HCT116 (cell line): ENCODE measurements at regions not wholly inside any gene's neighbourhood (a gene's known extent, or its start where the extent isn't known, plus 50 kb on each side); places are given as distances from the start of the nearest gene placed in this dataset.

Source experiments
- ATAC-seq: fragments of 200-7000 bp; cut with Tn5 transposase; 2 replicates; pipeline ENCODE4 v1.9.1; 2020; ENCODE audit warnings: mild to moderate bottlenecking, moderate library complexity
- BruUV-seq: library from RNA; stranded (reverse); fragments of 400-500 nt; replicated peaks from 2 replicates; lab custom pipeline; 2021; lab: Mats Ljungman, UMichigan
- CTCF ChIA-PET: fragments of 300-600 bp; sonication (Branson Sonifier 250); formaldehyde crosslinking; loops from one replicate; lab custom pipeline; 2021; ENCODE audit warnings: antibody characterized with exemption; lab: Charles Lee
- POLR2A ChIA-PET: fragments of 300-600, 350-600 bp; sonication (Branson Sonifier 250); formaldehyde crosslinking; loops from one replicate; lab custom pipeline; 2021; ENCODE audit warnings: antibody characterized with exemption; lab: Charles Lee
- RAD21 ChIA-PET, 2 experiments: fragments of 300-600 bp; sonication (Branson Sonifier 250); formaldehyde crosslinking; loops; one replicate each; lab custom pipeline; 2023; ENCODE audit warnings: low total read pairs in 2 of 2; ENCODE audit not compliant: uncharacterized antibody in 2 of 2, unreplicated experiment in 2 of 2, low non-redundant PET in 1 of 2; lab: Charles Lee
- DNase-seq: peaks from one replicate; pipeline ENCODE4 v3.0.0-alpha.2; 2010; ENCODE audit warnings: low read depth, low spot score
- H2AFZ ChIP-seq: fragments of 200-600 bp; shearing (Covaris generic), sonication (generic); 2 replicates; pipeline ENCODE4 v1.6.1; 2017; ENCODE audit warnings: low read depth, mixed run types, mixed read lengths, antibody characterized with exemption, low read length; ENCODE audit not compliant: poor library complexity, severe bottlenecking
- H3K27ac ChIP-seq: 2 replicates; pipeline ENCODE4 v1.5.1; 2012; ENCODE audit warnings: low read depth, low read length
- H3K27me3 ChIP-seq: fragments of 200-600 bp; sonication (generic); 2 replicates; pipeline ENCODE4 v1.6.1; 2016; ENCODE audit warnings: mixed run types, low read length, mixed read lengths; ENCODE audit not compliant: insufficient read depth
- H3K36me3 ChIP-seq, 2 experiments: fragments of 200-500 bp in 1 of 2; fragments of 200-600 bp in 1 of 2; sonication (Bioruptor generic) in 1 of 2; sonication (generic) in 1 of 2; 2 replicates each; pipeline versions ENCODE4 v1.5.1 to v1.6.1; 2014 to 2016; ENCODE audit warnings: low read length in 2 of 2, inconsistent platforms in 1 of 2, mixed read lengths in 1 of 2, mixed run types in 1 of 2; ENCODE audit not compliant: insufficient read depth in 2 of 2, control insufficient read depth in 1 of 2
- H3K4me1 ChIP-seq, 2 experiments: fragments of 200-600 bp in 1 of 2; sonication (generic) in 1 of 2; 2 replicates each; pipeline versions ENCODE4 v1.5.1 to v1.6.1; 2012 to 2017; ENCODE audit warnings: low read length in 2 of 2, inconsistent platforms in 1 of 2, mild to moderate bottlenecking in 1 of 2, mixed read lengths in 1 of 2, mixed run types in 1 of 2, moderate library complexity in 1 of 2; ENCODE audit not compliant: insufficient read depth in 2 of 2, control insufficient read depth in 1 of 2
- H3K4me2 ChIP-seq: fragments of 200-600 bp; sonication (generic); 2 replicates; pipeline ENCODE4 v1.6.1; 2017; ENCODE audit warnings: mixed run types, low read length, mixed read lengths
- H3K4me3 ChIP-seq, 2 experiments: fragments of 200-600 bp in 1 of 2; sonication (generic) in 1 of 2; replicated peaks in 1 of 2; 2 replicates each; pipeline ENCODE4 v1.5.1; 2011 to 2016; ENCODE audit warnings: low read length in 2 of 2, control low read depth in 1 of 2, low read depth in 1 of 2, mild to moderate bottlenecking in 1 of 2, mixed read lengths in 1 of 2, mixed run types in 1 of 2
- H3K79me2 ChIP-seq: fragments of 200-600 bp; sonication (generic); 2 replicates; pipeline ENCODE4 v1.6.1; 2017; ENCODE audit warnings: mild to moderate bottlenecking, mixed run types, low read length, moderate library complexity, mixed read lengths; ENCODE audit not compliant: insufficient read depth
- H3K9ac ChIP-seq: fragments of 200-600 bp; sonication (generic); 2 replicates; pipeline ENCODE4 v1.6.1; 2016; ENCODE audit warnings: low read length, mixed read lengths
- H3K9me2 ChIP-seq: fragments of 200-600 bp; sonication (generic), shearing (Covaris generic); 2 replicates; pipeline ENCODE4 v1.6.1; 2017; ENCODE audit warnings: mixed run types, mild to moderate bottlenecking, moderate library complexity; ENCODE audit not compliant: insufficient read depth
- H3K9me3 ChIP-seq, 2 experiments: fragments of 200-500 bp in 1 of 2; fragments of 200-600 bp in 1 of 2; sonication (Bioruptor generic) in 1 of 2; sonication (generic) in 1 of 2; 2 replicates each; pipeline ENCODE4 v1.6.1; 2014 to 2017; ENCODE audit warnings: low read length in 2 of 2, mixed read lengths in 2 of 2, inconsistent platforms in 1 of 2, low read depth in 1 of 2, mild to moderate bottlenecking in 1 of 2, mixed run types in 1 of 2, moderate library complexity in 1 of 2; ENCODE audit not compliant: control insufficient read depth in 1 of 2, insufficient read depth in 1 of 2
- H4K20me1 ChIP-seq: fragments of 200-600 bp; sonication (generic), shearing (Covaris generic); 2 replicates; pipeline ENCODE4 v1.6.1; 2017; ENCODE audit warnings: mixed run types, mild to moderate bottlenecking, moderate library complexity; ENCODE audit not compliant: insufficient read depth
- CBX3 ChIP-seq: IDR thresholded peaks from 2 replicates; pipeline ENCODE4 v1.6.1; 2012; ENCODE audit warnings: low read depth
- CEBPB ChIP-seq: IDR thresholded peaks from 2 replicates; pipeline ENCODE4 v1.6.1; 2012; ENCODE audit warnings: low read depth
- EGR1 ChIP-seq: IDR thresholded peaks from 2 replicates; pipeline ENCODE4 v1.6.1; 2012; ENCODE audit warnings: low read depth
- EZH2 ChIP-seq: fragments of 200-600 bp; sonication (generic); IDR thresholded peaks from 2 replicates; pipeline ENCODE4 v1.6.1; 2017; ENCODE audit warnings: antibody characterized with exemption, mixed run types
- EZH2phosphoT487 ChIP-seq: fragments of 200-600 bp; IDR thresholded peaks from 2 replicates; pipeline ENCODE4 v1.6.1; 2018; ENCODE audit warnings: antibody characterized with exemption, borderline replicate concordance
- FOSL1 ChIP-seq: IDR thresholded peaks from 2 replicates; pipeline ENCODE4 v1.6.1; 2012; ENCODE audit warnings: low read depth
- JUND ChIP-seq: IDR thresholded peaks from 2 replicates; pipeline ENCODE4 v1.6.1; 2012
- POLR2AphosphoS5 ChIP-seq: IDR thresholded peaks from 2 replicates; pipeline ENCODE4 v1.6.1; 2011; ENCODE audit warnings: mild to moderate bottlenecking, low read depth, low read length, moderate library complexity
- SIN3A ChIP-seq: IDR thresholded peaks from 2 replicates; pipeline ENCODE4 v1.6.1; 2012; ENCODE audit warnings: low read depth
- SP1 ChIP-seq: IDR thresholded peaks from 2 replicates; pipeline ENCODE4 v1.6.1; 2012; ENCODE audit warnings: low read depth
- SRF ChIP-seq: IDR thresholded peaks from 2 replicates; pipeline ENCODE4 v1.6.1; 2012; ENCODE audit warnings: low read depth
- intact Hi-C: fragments of 100-400 bp; cut with micrococcal nuclease; formaldehyde crosslinking; loops from 2 replicates; pipeline ENCODE4 v1.10.0; 2022
- TF ChIP-seq, protein P1 (sequence below): IDR thresholded peaks from 2 replicates; pipeline ENCODE4 v1.6.1; 2012
- TF ChIP-seq, protein P2 (sequence below): IDR thresholded peaks from 2 replicates; pipeline ENCODE4 v1.6.1; 2012
- TF ChIP-seq, protein P3 (sequence below): IDR thresholded peaks from 2 replicates; pipeline ENCODE4 v1.6.1; 2012; ENCODE audit warnings: low read depth

DNA sequence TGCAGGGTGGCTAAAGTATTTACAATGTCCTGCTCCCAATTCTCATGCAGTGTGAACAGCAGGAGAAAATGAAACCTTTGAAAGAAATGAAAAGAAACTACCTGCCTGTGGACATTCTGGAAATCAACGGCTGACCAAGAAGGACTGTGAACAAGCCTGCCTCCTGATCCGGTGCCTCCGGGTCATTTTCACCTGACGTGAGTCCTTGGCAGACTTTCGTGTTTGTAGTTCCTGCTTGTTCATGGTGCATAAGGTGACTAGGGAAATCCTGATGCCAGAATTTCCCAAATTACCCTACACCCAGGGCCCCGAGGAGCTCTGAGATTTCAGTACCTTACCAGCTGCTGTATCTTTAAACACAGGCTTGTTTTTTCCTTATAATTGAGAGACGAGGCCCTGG, 317.5 kb downstream of the TLE1 start:
- H3K4me1 ChIP-seq = no peaks in the 10 kb centered on the region
- no peaks in the 10 kb centered on the region for H3K79me2 ChIP-seq
- ATAC-seq = no peak
- no peak overlapping the region for H3K9ac ChIP-seq
- POLR2A ChIA-PET = no interaction called here
- RAD21 ChIA-PET = no interaction called here
- H3K4me2 ChIP-seq = no peak overlapping the region
- intact Hi-C loops = no loop called here
- no peak overlapping the region for H3K27ac ChIP-seq
- no peaks in the 10 kb centered on the region for H3K9me3 ChIP-seq
- no peaks in the 10 kb centered on the region for H3K36me3 ChIP-seq
- H3K9me2 ChIP-seq = no peaks in the 10 kb centered on the region
- H2AFZ ChIP-seq = no peak overlapping the region
- H4K20me1 ChIP-seq = no peaks in the 10 kb centered on the region
- no peak overlapping the region for H3K4me3 ChIP-seq
- no peaks in the 10 kb centered on the region for H3K27me3 ChIP-seq
- TF ChIP-seq, protein P1, sequence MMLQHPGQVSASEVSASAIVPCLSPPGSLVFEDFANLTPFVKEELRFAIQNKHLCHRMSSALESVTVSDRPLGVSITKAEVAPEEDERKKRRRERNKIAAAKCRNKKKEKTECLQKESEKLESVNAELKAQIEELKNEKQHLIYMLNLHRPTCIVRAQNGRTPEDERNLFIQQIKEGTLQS = no peak
- no peak for TF ChIP-seq CBX3
- TF ChIP-seq EZH2phosphoT487 = no peak
- TF ChIP-seq POLR2AphosphoS5 = no peak
- TF ChIP-seq FOSL1 = no peak
- no peak for TF ChIP-seq SP1
- no peak for TF ChIP-seq EZH2
- TF ChIP-seq JUND = no peak
- TF ChIP-seq CEBPB = no peak
- TF ChIP-seq SRF = no peak
- TF ChIP-seq SIN3A = no peak
- TF ChIP-seq, protein P2, sequence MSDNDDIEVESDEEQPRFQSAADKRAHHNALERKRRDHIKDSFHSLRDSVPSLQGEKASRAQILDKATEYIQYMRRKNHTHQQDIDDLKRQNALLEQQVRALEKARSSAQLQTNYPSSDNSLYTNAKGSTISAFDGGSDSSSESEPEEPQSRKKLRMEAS = no peak
- no peak for TF ChIP-seq EGR1
- TF ChIP-seq, protein P3, sequence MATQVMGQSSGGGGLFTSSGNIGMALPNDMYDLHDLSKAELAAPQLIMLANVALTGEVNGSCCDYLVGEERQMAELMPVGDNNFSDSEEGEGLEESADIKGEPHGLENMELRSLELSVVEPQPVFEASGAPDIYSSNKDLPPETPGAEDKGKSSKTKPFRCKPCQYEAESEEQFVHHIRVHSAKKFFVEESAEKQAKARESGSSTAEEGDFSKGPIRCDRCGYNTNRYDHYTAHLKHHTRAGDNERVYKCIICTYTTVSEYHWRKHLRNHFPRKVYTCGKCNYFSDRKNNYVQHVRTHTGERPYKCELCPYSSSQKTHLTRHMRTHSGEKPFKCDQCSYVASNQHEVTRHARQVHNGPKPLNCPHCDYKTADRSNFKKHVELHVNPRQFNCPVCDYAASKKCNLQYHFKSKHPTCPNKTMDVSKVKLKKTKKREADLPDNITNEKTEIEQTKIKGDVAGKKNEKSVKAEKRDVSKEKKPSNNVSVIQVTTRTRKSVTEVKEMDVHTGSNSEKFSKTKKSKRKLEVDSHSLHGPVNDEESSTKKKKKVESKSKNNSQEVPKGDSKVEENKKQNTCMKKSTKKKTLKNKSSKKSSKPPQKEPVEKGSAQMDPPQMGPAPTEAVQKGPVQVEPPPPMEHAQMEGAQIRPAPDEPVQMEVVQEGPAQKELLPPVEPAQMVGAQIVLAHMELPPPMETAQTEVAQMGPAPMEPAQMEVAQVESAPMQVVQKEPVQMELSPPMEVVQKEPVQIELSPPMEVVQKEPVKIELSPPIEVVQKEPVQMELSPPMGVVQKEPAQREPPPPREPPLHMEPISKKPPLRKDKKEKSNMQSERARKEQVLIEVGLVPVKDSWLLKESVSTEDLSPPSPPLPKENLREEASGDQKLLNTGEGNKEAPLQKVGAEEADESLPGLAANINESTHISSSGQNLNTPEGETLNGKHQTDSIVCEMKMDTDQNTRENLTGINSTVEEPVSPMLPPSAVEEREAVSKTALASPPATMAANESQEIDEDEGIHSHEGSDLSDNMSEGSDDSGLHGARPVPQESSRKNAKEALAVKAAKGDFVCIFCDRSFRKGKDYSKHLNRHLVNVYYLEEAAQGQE = no peak
- TF ChIP-seq, all 23 proteins: peak for 0
- DNase-seq = no peak
- CTCF ChIA-PET = no interaction called here
- no TSS peak for BruUV-seq
